ENCODE measurements at regions not wholly inside any gene's neighbourhood (a gene's known extent, or its start where the extent isn't known, plus 50 kb on each side); places are given as distances from the start of the nearest gene placed in this dataset.

GRCh38 chr1:38570657-38570975, 289.0 kb downstream of the RRAGC start:
- Histone ChIP-seq H3K9ac (ENCODE audit: extremely low read depth, insufficient read length, low read length) (no peak overlapping the region), H2BK12ac (ENCODE audit: insufficient read length, low read depth, low read length) (no peak overlapping the region), H3K4me2 (ENCODE audit: insufficient read depth, insufficient read length, low read length) (no peak overlapping the region), H3T11ph (ENCODE audit: low read length) (no peak overlapping the region), H3K23ac (ENCODE audit: insufficient read length, low read depth, low read length) (no peak overlapping the region), H2AFZ (ENCODE audit: low read length) (no peak overlapping the region), H3K27me3 (ENCODE audit: insufficient read depth, low read length) (no peaks in the 10 kb centered on the region), H3K14ac (ENCODE audit: insufficient read depth, low read length) (no peak overlapping the region), H3K56ac (ENCODE audit: insufficient read length, low read depth, low read length) (no peak overlapping the region), H2BK20ac (ENCODE audit: low read depth, low read length, poor library complexity, severe bottlenecking) (no peak overlapping the region), H2BK15ac (ENCODE audit: low read depth, low read length) (no peak overlapping the region), H3K23me2 (ENCODE audit: insufficient read length, low read depth, low read length, poor library complexity, severe bottlenecking) (no peaks in the 10 kb centered on the region), H3K4ac (ENCODE audit: low read depth, low read length) (no peak overlapping the region), H4K8ac (replicated peaks; ENCODE audit: insufficient read length, low read depth, low read length) (no peak overlapping the region), H4K91ac (ENCODE audit: insufficient read length, low read depth, low read length) (no peak overlapping the region), H4K20me1 (ENCODE audit: control insufficient read depth, insufficient read depth, insufficient read length) (no peaks in the 10 kb centered on the region), H3K27ac (ENCODE audit: insufficient read length, low read depth, low read length) (no peak overlapping the region), H3K79me2 (ENCODE audit: insufficient read depth, low read length) (no peaks in the 10 kb centered on the region), H2BK120ac (ENCODE audit: low read depth, low read length, poor library complexity, severe bottlenecking) (no peak overlapping the region), H2AK5ac (ENCODE audit: insufficient read length, low read length) (no peak overlapping the region), H3K79me1 (ENCODE audit: insufficient read depth, low read depth, low read length, poor library complexity, severe bottlenecking) (no peaks in the 10 kb centered on the region), H3K18ac (ENCODE audit: insufficient read length, low read depth, low read length) (no peak overlapping the region), H3K9me3 (ENCODE audit: control insufficient read depth, low read depth, low read length) (no peaks in the 10 kb centered on the region), H4K5ac (ENCODE audit: insufficient read length, low read depth, low read length) (no peak overlapping the region), H2BK5ac (ENCODE audit: insufficient read length, low read length) (no peak overlapping the region), H3K4me1 (ENCODE audit: insufficient read depth, low read length) (no peaks in the 10 kb centered on the region)
- H3K27ac Mint-ChIP-seq, result peak overlapping the region in 1 of 3 experiments; percentile 59; a peak in 1 of 7 replicates
- H3K9me3 Mint-ChIP-seq, result no peaks in the 10 kb centered on the region
- no CpG with 5 or more reads among the region's 3 CpGs for WGBS (ENCODE audit: extremely low coverage, insufficient read length, low lambda C conversion rate)
- DNase-seq, result no peak
- peaks cover 11% of the 10 kb centered on the region for H3K27me3 Mint-ChIP-seq (ENCODE audit: low read depth)
- peaks cover 0 to 7% of the 10 kb centered on the region in 2 experiments; a peak in 2 of 4 replicates for H3K4me1 Mint-ChIP-seq
- no peak overlapping the region for H3K4me3 Mint-ChIP-seq
- no peak for TF ChIP-seq CTCF (conservative IDR thresholded peaks at IDR 0.05)
- no peaks in the 10 kb centered on the region for H3K36me3 Mint-ChIP-seq (ENCODE audit: insufficient read depth in 1 of 3, low read depth in 3 of 3)

All from H9 (cell line).